Calu3 (cell line): ENCODE measurements at regions not wholly inside any gene's neighbourhood (a gene's known extent, or its start where the extent isn't known, plus 50 kb on each side); places are given as distances from the start of the nearest gene placed in this dataset.

ENCODE experiments used
- BruUV-seq: library from RNA; stranded (reverse); fragments of 400-500 nt; replicated peaks from 2 replicates; lab custom pipeline; 2021; lab: Mats Ljungman, UMichigan
- CTCF ChIA-PET: fragments of 300-600 bp; sonication (Branson Sonifier 250); formaldehyde crosslinking; loops from one replicate; lab custom pipeline; 2022; ENCODE audit warnings: antibody characterized with exemption; lab: Charles Lee
- DNase-seq: peaks from one replicate; pipeline ENCODE4 v3.0.0; 2022
- H3K27ac Mint-ChIP-seq: one replicate; pipeline ENCODE4 v1.8.0; 2022; ENCODE audit warnings: mixed read lengths; ENCODE audit not compliant: unreplicated experiment
- H3K27me3 Mint-ChIP-seq: one replicate; pipeline ENCODE4 v1.8.0; 2022; ENCODE audit warnings: mixed read lengths; ENCODE audit not compliant: unreplicated experiment
- H3K36me3 Mint-ChIP-seq: one replicate; pipeline ENCODE4 v1.8.0; 2022; ENCODE audit warnings: mild to moderate bottlenecking, moderate library complexity, mixed read lengths; ENCODE audit not compliant: insufficient read depth, unreplicated experiment
- H3K4me1 Mint-ChIP-seq: one replicate; pipeline ENCODE4 v1.8.0; 2022; ENCODE audit warnings: mild to moderate bottlenecking, low read depth, mixed read lengths; ENCODE audit not compliant: unreplicated experiment
- H3K4me3 Mint-ChIP-seq: one replicate; pipeline ENCODE4 v1.8.0; 2022; ENCODE audit warnings: mild to moderate bottlenecking, low read depth, moderate library complexity, mixed read lengths; ENCODE audit not compliant: unreplicated experiment
- H3K9me3 Mint-ChIP-seq: one replicate; pipeline ENCODE4 v1.8.0; 2022; ENCODE audit warnings: low read depth, mixed read lengths; ENCODE audit not compliant: unreplicated experiment
- intact Hi-C: fragments of 100-400 bp; cut with micrococcal nuclease; formaldehyde crosslinking; loops from one replicate; pipeline ENCODE4 v1.10.0; 2022; ENCODE audit not compliant: unreplicated experiment
- TF ChIP-seq, protein P1 (sequence below): fragments of 200-600 bp; IDR thresholded peaks from one replicate; pipeline ENCODE4 v1.8.0; 2022; ENCODE audit warnings: antibody characterized with exemption; ENCODE audit not compliant: unreplicated experiment

- BruUV-seq: no TSS peak
- TF ChIP-seq, protein P1, sequence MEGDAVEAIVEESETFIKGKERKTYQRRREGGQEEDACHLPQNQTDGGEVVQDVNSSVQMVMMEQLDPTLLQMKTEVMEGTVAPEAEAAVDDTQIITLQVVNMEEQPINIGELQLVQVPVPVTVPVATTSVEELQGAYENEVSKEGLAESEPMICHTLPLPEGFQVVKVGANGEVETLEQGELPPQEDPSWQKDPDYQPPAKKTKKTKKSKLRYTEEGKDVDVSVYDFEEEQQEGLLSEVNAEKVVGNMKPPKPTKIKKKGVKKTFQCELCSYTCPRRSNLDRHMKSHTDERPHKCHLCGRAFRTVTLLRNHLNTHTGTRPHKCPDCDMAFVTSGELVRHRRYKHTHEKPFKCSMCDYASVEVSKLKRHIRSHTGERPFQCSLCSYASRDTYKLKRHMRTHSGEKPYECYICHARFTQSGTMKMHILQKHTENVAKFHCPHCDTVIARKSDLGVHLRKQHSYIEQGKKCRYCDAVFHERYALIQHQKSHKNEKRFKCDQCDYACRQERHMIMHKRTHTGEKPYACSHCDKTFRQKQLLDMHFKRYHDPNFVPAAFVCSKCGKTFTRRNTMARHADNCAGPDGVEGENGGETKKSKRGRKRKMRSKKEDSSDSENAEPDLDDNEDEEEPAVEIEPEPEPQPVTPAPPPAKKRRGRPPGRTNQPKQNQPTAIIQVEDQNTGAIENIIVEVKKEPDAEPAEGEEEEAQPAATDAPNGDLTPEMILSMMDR: no peak
- no peaks in the 10 kb centered on the region for H3K27me3 Mint-ChIP-seq
- intact Hi-C loops: no loop called here
- no peak for DNase-seq
- no peak overlapping the region for H3K4me3 Mint-ChIP-seq
- CTCF ChIA-PET: no interaction called here
- peaks cover 27% of the 10 kb centered on the region for H3K4me1 Mint-ChIP-seq
- H3K27ac Mint-ChIP-seq: no peak overlapping the region
- no peaks in the 10 kb centered on the region for H3K9me3 Mint-ChIP-seq
- peaks cover 5% of the 10 kb centered on the region for H3K36me3 Mint-ChIP-seq
Observed at GRCh38 chr2:13546131-13546530, 829.4 kb downstream of the TRIB2 start.

- CTCF ChIA-PET: no interaction called here
- no peak overlapping the region for H3K4me3 Mint-ChIP-seq
- no peak overlapping the region for H3K27ac Mint-ChIP-seq
- no peak for DNase-seq
- no peaks in the 10 kb centered on the region for H3K27me3 Mint-ChIP-seq
- no TSS peak for BruUV-seq
- H3K9me3 Mint-ChIP-seq: no peaks in the 10 kb centered on the region
- intact Hi-C loops: no loop called here
- H3K4me1 Mint-ChIP-seq: peaks cover 9% of the 10 kb centered on the region
- H3K36me3 Mint-ChIP-seq: peaks cover 5% of the 10 kb centered on the region
- TF ChIP-seq, protein P1: no peak
Observed at GRCh38 chr2:13550285-13551231, 833.8 kb downstream of the TRIB2 start.

- peaks cover 3% of the 10 kb centered on the region for H3K9me3 Mint-ChIP-seq
- intact Hi-C loops: loop anchor here (2.0 to 5.0 kb wide), 2 partner anchors 26 to 124 kb away; no protein-coding TSS in a partner anchor
- peaks cover 6% of the 10 kb centered on the region for H3K36me3 Mint-ChIP-seq
- CTCF ChIA-PET: interaction anchor here (0.5 to 1.0 kb wide), 3 partner anchors 25 to 331 kb away, joined by 3 to 4 read pairs (median 3); no protein-coding TSS in a partner anchor
- BruUV-seq: no TSS peak
- peak overlapping the region; percentile 36 for H3K4me3 Mint-ChIP-seq
- DNase-seq: peak; percentile 76
- TF ChIP-seq, protein P1: no peak
- H3K27me3 Mint-ChIP-seq: no peaks in the 10 kb centered on the region
- H3K27ac Mint-ChIP-seq: peak overlapping the region; percentile 95
- H3K4me1 Mint-ChIP-seq: peaks cover 42% of the 10 kb centered on the region
Observed at GRCh38 chr2:13558368-13558767, 841.6 kb downstream of the TRIB2 start.

GRCh38 chr2:13560322-13560721 lies 843.6 kb downstream of the TRIB2 start:
- Mint-ChIP-seq H3K4me1 (peaks cover 42% of the 10 kb centered on the region), H3K4me3 (no peak overlapping the region), H3K36me3 (peaks cover 6% of the 10 kb centered on the region), H3K27me3 (no peaks in the 10 kb centered on the region), H3K27ac (peak overlapping the region; percentile 9), H3K9me3 (peaks cover 3% of the 10 kb centered on the region)
- BruUV-seq: no TSS peak
- CTCF ChIA-PET: no interaction called here
- TF ChIP-seq, protein P1: no peak
- DNase-seq: no peak
- intact Hi-C loops: no loop called here
